HG02973 (cell line): ENCODE measurements at regions not wholly inside any gene's neighbourhood (a gene's known extent, or its start where the extent isn't known, plus 50 kb on each side); places are given as distances from the start of the nearest gene placed in this dataset.
A peak's percentile ranks its signal among the peaks of the same experiment; 100 is the strongest.

Experiments used
- ATAC-seq: cut with Tn5 transposase; IDR thresholded peaks from one replicate; pipeline ENCODE4 v1.9.1; 2021; ENCODE audit warnings: moderate library complexity; ENCODE audit not compliant: unreplicated experiment

- ATAC-seq, result no peak
Measured at GRCh38 chr3:127461286-127461910, 129.1 kb downstream of the TPRA1 start.

DNA sequence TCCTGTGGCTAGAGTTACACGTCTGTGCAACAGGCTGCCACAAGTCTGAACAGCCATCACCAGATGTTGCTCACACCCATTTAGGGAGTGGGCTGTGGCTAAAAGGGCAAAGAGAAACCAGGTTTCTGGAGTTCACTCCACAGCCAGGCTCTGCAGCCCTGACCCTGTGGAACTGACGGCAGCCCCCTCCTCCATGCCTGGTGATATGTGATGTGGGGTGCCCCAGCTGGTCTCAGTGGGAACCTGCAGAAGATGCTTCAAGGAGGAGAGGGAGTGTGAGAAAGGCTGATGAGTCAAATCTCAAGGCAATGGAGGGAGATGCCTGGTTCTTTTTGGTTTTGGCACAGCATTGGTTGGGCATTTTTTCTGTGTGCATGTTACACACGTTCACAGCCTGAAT lies 130.6 kb downstream of the TPRA1 start:
- no peak for ATAC-seq

DNA sequence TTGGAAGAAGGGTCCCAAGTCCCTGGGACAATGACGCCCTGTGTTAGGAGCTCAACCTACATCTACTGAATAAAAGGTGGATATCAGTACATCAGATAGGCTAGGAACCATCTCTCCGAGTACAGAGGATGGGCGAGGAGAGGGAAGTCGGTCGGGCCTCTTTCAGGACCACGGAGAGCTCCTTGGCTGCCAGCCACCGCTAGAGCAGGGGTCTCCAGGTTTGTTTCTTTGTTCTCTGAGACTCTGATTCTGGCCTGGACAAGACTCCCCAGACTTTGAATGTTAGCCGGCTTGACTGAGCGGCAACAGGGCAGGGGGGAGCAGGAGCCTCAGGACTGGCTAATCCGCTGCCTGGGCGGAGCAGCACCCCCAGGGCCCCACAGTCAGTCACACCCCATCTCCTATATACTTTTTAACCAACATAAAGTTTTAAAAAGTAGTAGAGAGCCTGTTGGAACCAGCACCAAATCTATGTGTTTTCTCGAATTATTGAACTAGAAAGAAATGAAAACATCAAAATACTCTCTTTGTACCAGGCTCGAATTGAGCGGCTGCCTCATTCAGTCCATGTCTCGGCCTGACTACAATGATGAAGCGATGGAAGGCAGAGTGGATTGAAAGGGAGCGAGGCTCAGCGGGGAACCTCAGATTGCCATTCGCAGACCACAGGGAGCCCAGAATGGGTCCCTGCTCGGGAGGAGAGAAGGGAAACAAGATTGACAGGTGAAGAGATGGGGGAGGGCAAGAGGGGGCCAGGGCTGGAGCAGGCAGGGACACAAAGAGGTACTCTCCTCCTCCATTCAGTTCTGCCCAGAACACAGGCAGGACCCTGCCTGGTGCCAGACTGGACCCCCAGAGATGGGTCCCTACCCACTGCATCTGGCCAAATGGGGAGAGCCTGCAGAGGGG lies 131.6 kb downstream of the TPRA1 start:
- no peak for ATAC-seq

GRCh38 chr3:127457546-127458145 lies 132.9 kb downstream of the TPRA1 start:
- ATAC-seq, result no peak

DNA sequence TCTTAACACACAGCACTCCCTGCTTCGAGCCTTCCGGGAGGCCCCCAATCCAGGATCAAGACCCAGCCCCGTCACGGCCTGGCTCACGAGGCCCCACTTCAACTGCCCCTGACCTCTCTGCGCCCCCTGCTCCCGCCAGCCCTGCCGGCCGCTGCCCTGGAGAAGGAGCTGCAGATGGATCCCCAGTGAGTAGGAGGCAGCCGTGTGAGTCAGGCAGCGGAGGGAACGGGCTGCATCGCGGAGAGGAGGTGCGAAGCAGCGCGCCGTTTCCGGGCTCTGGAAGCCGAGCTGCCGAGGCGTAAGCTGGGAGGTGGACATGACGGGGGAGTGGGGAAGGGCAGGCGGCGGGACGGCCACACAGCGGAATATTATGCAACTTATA lies 133.4 kb downstream of the TPRA1 start:
- ATAC-seq, result no peak

DNA sequence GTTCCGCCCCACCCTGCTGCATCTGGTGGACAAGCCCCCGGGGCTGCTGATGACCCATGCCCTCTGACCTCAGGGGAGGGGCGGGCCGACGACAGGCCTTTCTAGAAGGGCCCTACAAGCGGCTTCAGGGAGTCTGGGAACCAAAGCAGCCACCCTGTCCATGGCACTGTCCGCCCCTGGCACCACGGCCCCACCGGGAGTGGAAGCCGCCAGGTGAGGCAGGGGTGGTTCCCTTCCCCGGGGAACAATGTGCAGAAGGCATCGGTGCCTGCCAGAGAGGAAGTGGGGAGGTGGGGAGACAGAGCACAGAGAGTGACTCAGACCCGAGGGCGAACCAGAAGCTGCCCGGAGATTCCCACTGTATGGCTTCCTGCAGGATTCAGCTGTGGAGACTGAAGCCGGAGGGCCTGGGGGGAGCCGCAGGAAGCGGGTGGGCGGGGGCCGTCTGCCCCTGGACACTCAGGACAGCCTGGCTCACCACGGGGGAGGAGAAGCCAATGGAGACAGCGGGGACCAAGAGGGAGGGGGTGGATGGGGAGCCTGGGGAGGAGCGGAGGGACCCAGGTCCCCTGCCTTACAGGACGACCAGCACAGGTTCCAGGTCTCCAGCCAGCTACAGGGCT lies 134.0 kb downstream of the TPRA1 start:
- ATAC-seq, result no peak

- ATAC-seq, result peak; percentile 77
Measured at GRCh38 chr3:127455541-127456450, 134.7 kb downstream of the TPRA1 start.

DNA sequence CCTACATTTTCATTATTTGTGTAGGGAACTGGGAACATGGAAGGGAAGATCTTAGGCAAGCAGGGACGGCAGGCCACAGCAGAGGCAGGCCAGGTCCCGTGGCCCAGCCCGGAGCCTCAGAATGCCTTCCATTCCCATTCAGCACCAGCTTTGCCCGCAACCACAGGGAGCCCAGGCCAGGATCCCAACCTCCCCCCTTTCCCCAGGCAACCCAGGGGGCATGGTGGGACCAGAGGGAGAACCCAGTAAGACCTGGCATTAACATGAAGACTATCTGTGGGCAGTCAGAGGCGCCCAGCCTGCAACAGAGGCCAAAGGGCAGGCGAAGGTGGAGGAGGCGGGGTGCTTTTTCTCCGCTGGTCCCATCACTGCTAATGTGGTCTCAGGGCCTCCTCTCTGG lies 135.6 kb downstream of the TPRA1 start:
- ATAC-seq, result no peak

DNA sequence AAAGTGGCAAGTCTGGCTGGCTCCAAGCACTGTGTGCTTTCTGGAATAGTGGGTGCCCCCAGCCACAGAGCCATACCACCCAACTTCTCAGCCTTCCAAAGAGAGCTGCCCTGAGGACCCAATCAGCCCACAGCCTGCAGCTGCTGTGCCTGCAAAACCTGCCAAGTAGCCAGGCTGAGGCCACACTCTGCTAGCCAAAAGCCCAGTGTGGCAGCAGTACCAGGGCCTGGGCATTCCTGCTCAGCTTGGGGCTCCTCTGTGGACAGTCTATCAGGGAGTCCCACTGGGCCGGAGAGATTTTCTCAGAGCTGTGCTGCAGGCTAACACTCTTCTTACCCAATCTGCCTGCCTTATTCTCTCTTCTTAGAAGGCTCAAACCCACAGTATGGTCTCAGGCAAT lies 136.5 kb downstream of the TPRA1 start:
- ATAC-seq, result no peak

DNA sequence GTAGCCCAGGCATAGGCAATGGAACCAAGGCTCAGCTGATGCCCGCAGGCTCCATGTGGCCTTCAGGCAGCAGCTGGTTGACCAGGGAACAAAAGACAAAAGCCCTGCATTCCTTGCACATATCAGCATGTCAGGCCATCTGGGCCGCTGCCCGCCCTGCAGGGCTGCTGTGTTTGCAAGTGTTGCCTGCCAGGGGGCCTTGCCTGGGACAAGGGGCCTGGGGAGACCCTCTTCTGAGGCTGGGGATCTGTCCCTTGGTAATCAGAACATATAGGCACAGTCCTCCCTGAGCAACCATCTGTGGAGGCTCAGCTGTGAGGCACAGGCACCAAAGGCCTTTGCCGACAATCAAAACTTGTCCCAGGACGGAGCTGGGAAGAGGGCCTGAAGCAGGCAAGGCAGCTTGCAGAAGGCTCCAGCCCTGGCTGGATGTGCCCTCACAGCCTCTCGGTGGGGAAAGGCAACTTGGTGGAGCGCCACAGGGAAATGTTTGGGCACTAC lies 138.2 kb downstream of the TPRA1 start:
- ATAC-seq, result no peak

DNA sequence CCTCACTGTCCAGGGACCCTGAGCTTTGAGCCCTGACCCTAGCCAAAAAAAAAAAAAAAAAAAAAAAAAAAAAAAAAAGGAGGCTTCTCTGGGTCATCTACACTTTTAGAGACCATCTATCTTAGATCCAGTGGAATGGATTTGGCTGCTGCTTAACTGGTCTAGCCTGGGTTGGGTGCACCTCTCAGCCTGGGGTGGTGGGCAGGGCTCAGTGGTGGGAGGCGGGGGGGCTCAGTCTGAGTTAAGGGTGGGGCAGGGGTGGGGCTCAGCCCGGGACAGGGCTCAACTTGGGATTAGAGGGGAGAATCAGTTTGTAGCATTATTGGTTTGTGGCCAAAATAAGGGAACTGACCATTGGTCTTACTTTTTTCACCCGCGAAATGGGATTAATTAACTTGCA lies 139.2 kb downstream of the TPRA1 start:
- no peak for ATAC-seq

- no peak for ATAC-seq
Measured at GRCh38 chr3:127450331-127450730, 140.2 kb downstream of the TPRA1 start.

GRCh38 chr3:127449486-127450212 lies 140.9 kb downstream of the TPRA1 start:
- ATAC-seq, result no peak

DNA sequence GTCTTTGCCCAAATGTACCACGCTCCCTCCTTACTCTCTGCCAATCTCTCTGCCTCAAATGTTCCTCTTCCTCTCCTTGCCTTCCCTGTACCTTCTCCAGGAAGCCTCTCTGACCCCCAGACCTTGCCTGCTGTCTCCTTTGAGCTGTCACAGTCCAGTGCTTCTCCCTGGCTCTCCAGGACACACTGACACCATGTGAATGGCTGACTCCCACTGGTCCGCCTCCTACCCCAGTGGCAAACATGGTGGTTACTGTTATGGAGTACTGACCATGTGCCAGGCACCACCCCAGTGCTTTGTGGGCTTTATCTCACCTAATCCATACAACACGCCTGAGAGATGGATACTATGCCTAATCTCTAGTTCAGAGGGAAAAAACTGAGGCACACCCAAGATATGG lies 141.9 kb downstream of the TPRA1 start:
- ATAC-seq, result no peak

- ATAC-seq, result no peak
Measured at GRCh38 chr3:127448161-127448561, 142.4 kb downstream of the TPRA1 start.

- ATAC-seq, result no peak
Measured at GRCh38 chr3:127446756-127447155, 143.8 kb downstream of the TPRA1 start.

- ATAC-seq, result no peak
Measured at GRCh38 chr3:127445581-127446343, 144.8 kb downstream of the TPRA1 start.

GRCh38 chr3:127444761-127445160 lies 145.8 kb downstream of the TPRA1 start:
- ATAC-seq, result no peak
